HS-27A (cell line): ENCODE measurements at regions not wholly inside any gene's neighbourhood (a gene's known extent, or its start where the extent isn't known, plus 50 kb on each side); places are given as distances from the start of the nearest gene placed in this dataset.
A peak's percentile ranks its signal among the peaks of the same experiment; 100 is the strongest.
"Not testable (repeated sequence)": the region's sequence is repeated elsewhere in the genome, so short reads cannot be mapped to it uniquely, and the experiment has no call there.

Experiments used
- DNase-seq: peaks from one replicate; pipeline ENCODE4 v3.0.0-alpha.2; 2012; ENCODE audit warnings: low read depth, missing footprints

GRCh38 chr2:16971722-16972234, 306.1 kb upstream of the CYRIA start:
- DNase-seq = no peak

GRCh38 chr2:16970948-16971347, 305.3 kb upstream of the CYRIA start:
- DNase-seq = not testable (repeated sequence)

GRCh38 chr2:16962505-16962904, 296.9 kb upstream of the CYRIA start:
- DNase-seq = no peak

- no peak for DNase-seq
These were observed 294.9 kb upstream of the CYRIA start for GRCh38 chr2:16960579-16960978.

- DNase-seq = no peak
These were observed 292.6 kb upstream of the CYRIA start for GRCh38 chr2:16958266-16958665.

- DNase-seq = no peak
These were observed 287.2 kb upstream of the CYRIA start for GRCh38 chr2:16952805-16953204.

GRCh38 chr2:16952368-16952767, 286.7 kb upstream of the CYRIA start:
- no peak for DNase-seq

- DNase-seq = no peak
These were observed 284.8 kb upstream of the CYRIA start for GRCh38 chr2:16950436-16950835.

- no peak for DNase-seq
These were observed 283.1 kb upstream of the CYRIA start for GRCh38 chr2:16948710-16949109.

GRCh38 chr2:16948053-16948452, 282.4 kb upstream of the CYRIA start:
- DNase-seq = no peak

- DNase-seq = no peak
These were observed 277.8 kb upstream of the CYRIA start for GRCh38 chr2:16943279-16943958.

GRCh38 chr2:16940214-16940613, 274.6 kb upstream of the CYRIA start:
- no peak for DNase-seq

GRCh38 chr2:16939771-16940170, 274.1 kb upstream of the CYRIA start:
- no peak for DNase-seq

- no peak for DNase-seq
These were observed 267.7 kb upstream of the CYRIA start for GRCh38 chr2:16933355-16933754.

GRCh38 chr2:16932826-16933225, 267.2 kb upstream of the CYRIA start:
- no peak for DNase-seq

GRCh38 chr2:16931441-16931840, 265.8 kb upstream of the CYRIA start:
- no peak for DNase-seq

GRCh38 chr2:16927398-16927797, 261.8 kb upstream of the CYRIA start:
- no peak for DNase-seq

- no peak for DNase-seq
These were observed 259.5 kb upstream of the CYRIA start for GRCh38 chr2:16925145-16925544.

GRCh38 chr2:16915341-16915755, 249.7 kb upstream of the CYRIA start:
- DNase-seq = not testable (repeated sequence)

GRCh38 chr2:16911746-16912145, 246.1 kb upstream of the CYRIA start:
- DNase-seq = no peak

- peak; percentile 19 for DNase-seq
These were observed 243.0 kb upstream of the CYRIA start for GRCh38 chr2:16908656-16909055.

- no peak for DNase-seq
These were observed 242.1 kb upstream of the CYRIA start for GRCh38 chr2:16907645-16908282.

- not testable (repeated sequence) for DNase-seq
These were observed 239.7 kb upstream of the CYRIA start for GRCh38 chr2:16905325-16905724.
